ENCODE measurements at regions not wholly inside any gene's neighbourhood (a gene's known extent, or its start where the extent isn't known, plus 50 kb on each side); places are given as distances from the start of the nearest gene placed in this dataset.

DNA sequence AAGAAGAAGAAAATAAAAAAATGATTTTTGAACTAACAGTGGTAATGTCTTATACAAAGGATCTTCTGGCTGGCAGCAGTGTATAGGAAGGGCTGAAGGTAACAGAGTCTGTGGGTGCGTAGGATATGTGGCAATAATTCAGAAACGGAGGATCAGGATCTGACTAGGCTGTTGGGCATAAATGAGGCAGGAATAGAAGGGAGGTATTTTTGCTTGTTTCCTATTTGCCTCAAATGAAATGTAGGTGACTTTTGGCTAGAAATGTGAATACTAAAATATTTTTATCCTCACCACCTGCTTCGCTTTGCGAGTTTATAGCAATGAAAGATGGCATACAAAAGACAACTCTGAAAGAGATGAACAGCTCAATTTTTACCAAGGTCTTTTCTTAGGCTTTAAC lies 1086.1 kb upstream of the CELF4 start:
- TF ChIP-seq TAF1 (IDR thresholded peaks at IDR 0.05; ENCODE audit: borderline replicate concordance, insufficient read depth, low read length), result no peak
- no peak for TF ChIP-seq FOXP2 (optimal IDR thresholded peaks at IDR 0.05; ENCODE audit: borderline replicate concordance, extremely low read depth, extremely low read length, insufficient read depth)
- no peak for TF ChIP-seq REST (IDR thresholded peaks at IDR 0.05; ENCODE audit: insufficient read depth in 1 of 2, low read depth in 2 of 2, low read length in 2 of 2)

DNA sequence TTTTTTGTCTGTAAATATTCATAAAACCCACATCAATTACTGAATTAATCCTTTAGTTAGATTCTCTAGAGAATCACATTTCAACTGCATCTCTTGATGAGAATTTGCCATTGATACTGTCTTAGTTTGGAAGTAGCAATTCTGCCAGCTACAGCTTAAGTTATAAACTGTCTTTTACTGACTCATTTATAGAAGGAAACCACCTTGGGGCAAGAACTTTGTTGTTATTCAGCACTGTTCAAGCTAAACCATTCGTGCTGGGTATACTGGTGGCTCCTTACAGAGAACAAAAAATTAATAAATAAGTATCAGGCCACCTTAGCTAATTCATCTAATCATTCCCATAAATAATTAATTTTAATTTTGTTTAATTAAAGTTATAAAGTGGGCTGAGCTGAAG lies 1082.6 kb upstream of the CELF4 start:
- TF ChIP-seq SIN3A (IDR thresholded peaks at IDR 0.05; ENCODE audit: borderline replicate concordance, insufficient read depth, low read length) (no peak), TAF1 (IDR thresholded peaks at IDR 0.05; ENCODE audit: borderline replicate concordance, insufficient read depth, low read length) (no peak), FOXP2 (optimal IDR thresholded peaks at IDR 0.05; ENCODE audit: borderline replicate concordance, extremely low read depth, extremely low read length, insufficient read depth) (no peak), POLR2AphosphoS5 (IDR thresholded peaks at IDR 0.05; ENCODE audit: low read depth, low read length) (no peak), REST (IDR thresholded peaks at IDR 0.05; ENCODE audit: insufficient read depth in 1 of 2, low read depth in 2 of 2, low read length in 2 of 2) (no peak)

GRCh38 chr18:38646296-38646695 lies 1080.7 kb upstream of the CELF4 start:
- TF ChIP-seq SIN3A (IDR thresholded peaks at IDR 0.05; ENCODE audit: borderline replicate concordance, insufficient read depth, low read length) (no peak), REST (IDR thresholded peaks at IDR 0.05; ENCODE audit: insufficient read depth in 1 of 2, low read depth in 2 of 2, low read length in 2 of 2) (no peak), POLR2AphosphoS5 (IDR thresholded peaks at IDR 0.05; ENCODE audit: low read depth, low read length) (no peak), FOXP2 (optimal IDR thresholded peaks at IDR 0.05; ENCODE audit: borderline replicate concordance, extremely low read depth, extremely low read length, insufficient read depth) (no peak), TAF1 (IDR thresholded peaks at IDR 0.05; ENCODE audit: borderline replicate concordance, insufficient read depth, low read length) (no peak)

DNA sequence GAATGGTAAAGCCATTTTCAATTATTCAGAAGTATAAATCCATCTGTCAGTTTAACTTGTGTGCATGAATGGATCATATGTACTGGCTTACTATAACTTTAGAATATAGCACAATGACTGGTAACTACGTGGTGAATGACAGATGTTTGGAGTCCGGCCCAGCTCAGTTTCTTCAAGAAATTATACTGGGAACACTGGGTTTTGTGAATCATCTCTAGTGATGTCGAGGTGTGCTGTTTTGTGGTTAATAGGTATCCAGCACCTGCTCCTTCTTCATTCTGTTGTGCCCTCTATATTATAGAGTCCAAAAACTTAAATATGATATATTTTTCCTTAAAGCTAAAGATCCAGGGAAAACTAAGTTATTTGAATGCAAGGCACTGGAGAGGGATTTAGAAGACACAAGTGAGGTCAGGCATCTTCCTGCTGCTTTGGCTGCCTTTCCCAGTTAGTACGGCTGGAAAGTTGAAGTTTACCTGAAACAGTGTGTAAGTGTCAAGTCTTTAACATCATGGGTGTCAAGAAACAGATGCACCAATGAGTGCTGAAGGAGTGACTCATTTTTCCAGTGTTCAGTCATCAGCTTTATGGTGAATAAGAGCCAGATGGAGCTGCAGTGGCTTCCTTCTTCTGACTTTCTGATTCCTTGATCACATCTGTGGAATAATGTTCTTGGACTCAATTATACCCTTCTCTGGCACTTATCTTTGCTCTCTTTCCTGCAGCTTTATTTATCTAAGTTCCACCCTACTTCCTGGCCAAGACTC lies 1079.5 kb upstream of the CELF4 start:
- TF ChIP-seq REST (IDR thresholded peaks at IDR 0.05; ENCODE audit: insufficient read depth in 1 of 2, low read depth in 2 of 2, low read length in 2 of 2), result no peak

GRCh38 chr18:38642711-38643110 lies 1077.1 kb upstream of the CELF4 start:
- TF ChIP-seq SIN3A (IDR thresholded peaks at IDR 0.05; ENCODE audit: borderline replicate concordance, insufficient read depth, low read length) (no peak), TAF1 (IDR thresholded peaks at IDR 0.05; ENCODE audit: borderline replicate concordance, insufficient read depth, low read length) (no peak), FOXP2 (optimal IDR thresholded peaks at IDR 0.05; ENCODE audit: borderline replicate concordance, extremely low read depth, extremely low read length, insufficient read depth) (no peak), REST (IDR thresholded peaks at IDR 0.05; ENCODE audit: insufficient read depth in 1 of 2, low read depth in 2 of 2, low read length in 2 of 2) (no peak), POLR2AphosphoS5 (IDR thresholded peaks at IDR 0.05; ENCODE audit: low read depth, low read length) (no peak)

All from PFSK-1 (cell line).